ENCODE measurements at regions not wholly inside any gene's neighbourhood (a gene's known extent, or its start where the extent isn't known, plus 50 kb on each side); places are given as distances from the start of the nearest gene placed in this dataset.

DNA sequence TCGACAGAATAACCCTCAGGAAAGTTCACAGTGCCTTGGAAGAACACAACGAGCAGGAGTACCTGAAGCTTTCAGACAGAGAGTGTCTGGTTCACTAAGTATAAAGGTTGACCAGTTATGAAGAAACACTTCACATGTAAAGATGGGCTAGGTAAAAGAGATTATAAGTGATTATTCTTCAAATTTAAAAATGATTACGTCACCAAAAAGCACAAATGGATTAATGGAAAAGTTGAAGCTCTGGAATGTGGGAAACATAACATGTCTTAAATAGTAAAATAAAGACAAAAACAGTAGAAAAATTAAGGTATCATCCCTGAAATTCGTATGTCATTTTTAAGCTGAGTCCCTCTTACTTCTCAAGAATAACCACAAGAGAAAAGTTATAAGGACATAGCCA lies 643.9 kb upstream of the KLF12 start:
- Histone ChIP-seq H3K4me3 (ENCODE audit: low read depth in 2 of 2, low read length in 2 of 2) (no peak overlapping the region), H3K36me3 (ENCODE audit: control insufficient read depth, insufficient read depth, low read length) (no peaks in the 10 kb centered on the region), H3K27ac (ENCODE audit: low read length) (no peak overlapping the region), H3K9me3 (ENCODE audit: control insufficient read depth, insufficient read depth, low read depth, low read length) (no peaks in the 10 kb centered on the region), H3K27me3 (ENCODE audit: control insufficient read depth, insufficient read depth, low read length) (no peaks in the 10 kb centered on the region), H3K4me1 (ENCODE audit: control insufficient read depth, insufficient read depth, low read length) (no peaks in the 10 kb centered on the region)
- in situ Hi-C loops (cut with HindIII; ENCODE audit: low pct_unique_long_range_greater_than_20kb, low sequenced_read_pairs) = no loop called here
- TF ChIP-seq, protein P1, sequence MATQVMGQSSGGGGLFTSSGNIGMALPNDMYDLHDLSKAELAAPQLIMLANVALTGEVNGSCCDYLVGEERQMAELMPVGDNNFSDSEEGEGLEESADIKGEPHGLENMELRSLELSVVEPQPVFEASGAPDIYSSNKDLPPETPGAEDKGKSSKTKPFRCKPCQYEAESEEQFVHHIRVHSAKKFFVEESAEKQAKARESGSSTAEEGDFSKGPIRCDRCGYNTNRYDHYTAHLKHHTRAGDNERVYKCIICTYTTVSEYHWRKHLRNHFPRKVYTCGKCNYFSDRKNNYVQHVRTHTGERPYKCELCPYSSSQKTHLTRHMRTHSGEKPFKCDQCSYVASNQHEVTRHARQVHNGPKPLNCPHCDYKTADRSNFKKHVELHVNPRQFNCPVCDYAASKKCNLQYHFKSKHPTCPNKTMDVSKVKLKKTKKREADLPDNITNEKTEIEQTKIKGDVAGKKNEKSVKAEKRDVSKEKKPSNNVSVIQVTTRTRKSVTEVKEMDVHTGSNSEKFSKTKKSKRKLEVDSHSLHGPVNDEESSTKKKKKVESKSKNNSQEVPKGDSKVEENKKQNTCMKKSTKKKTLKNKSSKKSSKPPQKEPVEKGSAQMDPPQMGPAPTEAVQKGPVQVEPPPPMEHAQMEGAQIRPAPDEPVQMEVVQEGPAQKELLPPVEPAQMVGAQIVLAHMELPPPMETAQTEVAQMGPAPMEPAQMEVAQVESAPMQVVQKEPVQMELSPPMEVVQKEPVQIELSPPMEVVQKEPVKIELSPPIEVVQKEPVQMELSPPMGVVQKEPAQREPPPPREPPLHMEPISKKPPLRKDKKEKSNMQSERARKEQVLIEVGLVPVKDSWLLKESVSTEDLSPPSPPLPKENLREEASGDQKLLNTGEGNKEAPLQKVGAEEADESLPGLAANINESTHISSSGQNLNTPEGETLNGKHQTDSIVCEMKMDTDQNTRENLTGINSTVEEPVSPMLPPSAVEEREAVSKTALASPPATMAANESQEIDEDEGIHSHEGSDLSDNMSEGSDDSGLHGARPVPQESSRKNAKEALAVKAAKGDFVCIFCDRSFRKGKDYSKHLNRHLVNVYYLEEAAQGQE (IDR thresholded peaks at IDR 0.05; ENCODE audit: insufficient read depth in 1 of 2, low read depth in 2 of 2, low read length in 1 of 2) = no peak
- TF ChIP-seq TCF7L2 (IDR thresholded peaks at IDR 0.05; ENCODE audit: low read depth, low read length) (no peak), CTCF (IDR thresholded peaks at IDR 0.05) (no peak), SIN3A (IDR thresholded peaks at IDR 0.05; ENCODE audit: borderline replicate concordance, insufficient read depth, low read depth, low read length) (no peak), POLR2AphosphoS5 (IDR thresholded peaks at IDR 0.05; ENCODE audit: low read depth, low read length) (no peak)
- ATAC-seq (no peak), DNase-seq (ENCODE audit: low read depth, low spot score) (no peak)
- CTCF ChIA-PET = no interaction called here
- POLR2A ChIA-PET = no interaction called here
- BruUV-seq (replicated peaks) = no TSS peak
- intact Hi-C loops (cut with micrococcal nuclease; ENCODE audit: unreplicated experiment) = no loop called here

- no peak for ATAC-seq
- H3K4me3 ChIP-seq (ENCODE audit: low read depth in 2 of 2, low read length in 2 of 2) = no peak overlapping the region
- no peaks in the 10 kb centered on the region for H3K27me3 ChIP-seq (ENCODE audit: control insufficient read depth, insufficient read depth, low read length)
- ChIA-PET POLR2A (no interaction called here), CTCF (no interaction called here)
- no peaks in the 10 kb centered on the region for H3K4me1 ChIP-seq (ENCODE audit: control insufficient read depth, insufficient read depth, low read length)
- intact Hi-C loops (cut with micrococcal nuclease; ENCODE audit: unreplicated experiment) (no loop called here), in situ Hi-C loops (cut with HindIII; ENCODE audit: low pct_unique_long_range_greater_than_20kb, low sequenced_read_pairs) (no loop called here)
- H3K27ac ChIP-seq (ENCODE audit: low read length) = no peak overlapping the region
- H3K36me3 ChIP-seq (ENCODE audit: control insufficient read depth, insufficient read depth, low read length) = no peaks in the 10 kb centered on the region
- no TSS peak for BruUV-seq (replicated peaks)
- H3K9me3 ChIP-seq (ENCODE audit: control insufficient read depth, insufficient read depth, low read depth, low read length) = no peaks in the 10 kb centered on the region
- TF ChIP-seq SIN3A (IDR thresholded peaks at IDR 0.05; ENCODE audit: borderline replicate concordance, insufficient read depth, low read depth, low read length) = no peak
- TF ChIP-seq CTCF (IDR thresholded peaks at IDR 0.05) = no peak
- TF ChIP-seq TCF7L2 (IDR thresholded peaks at IDR 0.05; ENCODE audit: low read depth, low read length) = no peak
- TF ChIP-seq POLR2AphosphoS5 (IDR thresholded peaks at IDR 0.05; ENCODE audit: low read depth, low read length) = no peak
- TF ChIP-seq, protein P1 (IDR thresholded peaks at IDR 0.05; ENCODE audit: insufficient read depth in 1 of 2, low read depth in 2 of 2, low read length in 1 of 2) = no peak
- no peak for DNase-seq (ENCODE audit: low read depth, low spot score)
These were observed 640.1 kb upstream of the KLF12 start for GRCh38 chr13:74774264-74774663.

All from Panc1 (cell line).